ENCODE measurements at regions not wholly inside any gene's neighbourhood (a gene's known extent, or its start where the extent isn't known, plus 50 kb on each side); places are given as distances from the start of the nearest gene placed in this dataset.

DNA sequence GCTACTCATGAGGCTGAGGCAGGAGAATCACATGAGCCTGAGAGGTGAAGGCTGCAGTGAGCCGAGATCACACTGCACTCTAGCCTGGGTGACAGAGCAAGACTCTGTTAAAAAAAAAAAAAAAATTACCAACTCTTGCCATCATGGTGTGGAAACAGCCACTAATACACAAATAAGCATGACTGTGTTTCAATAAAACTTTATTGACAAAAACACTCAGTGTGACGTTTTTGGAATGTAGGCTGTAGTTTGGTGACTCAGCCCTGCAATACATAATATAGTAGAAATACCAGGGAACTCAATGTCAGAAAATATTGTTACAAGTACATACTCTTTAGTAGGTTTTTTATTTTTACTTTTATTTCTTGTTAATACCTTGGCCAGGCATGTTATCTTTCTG is 207.1 kb downstream of the CASP12 start:
- TF ChIP-seq, protein P1, sequence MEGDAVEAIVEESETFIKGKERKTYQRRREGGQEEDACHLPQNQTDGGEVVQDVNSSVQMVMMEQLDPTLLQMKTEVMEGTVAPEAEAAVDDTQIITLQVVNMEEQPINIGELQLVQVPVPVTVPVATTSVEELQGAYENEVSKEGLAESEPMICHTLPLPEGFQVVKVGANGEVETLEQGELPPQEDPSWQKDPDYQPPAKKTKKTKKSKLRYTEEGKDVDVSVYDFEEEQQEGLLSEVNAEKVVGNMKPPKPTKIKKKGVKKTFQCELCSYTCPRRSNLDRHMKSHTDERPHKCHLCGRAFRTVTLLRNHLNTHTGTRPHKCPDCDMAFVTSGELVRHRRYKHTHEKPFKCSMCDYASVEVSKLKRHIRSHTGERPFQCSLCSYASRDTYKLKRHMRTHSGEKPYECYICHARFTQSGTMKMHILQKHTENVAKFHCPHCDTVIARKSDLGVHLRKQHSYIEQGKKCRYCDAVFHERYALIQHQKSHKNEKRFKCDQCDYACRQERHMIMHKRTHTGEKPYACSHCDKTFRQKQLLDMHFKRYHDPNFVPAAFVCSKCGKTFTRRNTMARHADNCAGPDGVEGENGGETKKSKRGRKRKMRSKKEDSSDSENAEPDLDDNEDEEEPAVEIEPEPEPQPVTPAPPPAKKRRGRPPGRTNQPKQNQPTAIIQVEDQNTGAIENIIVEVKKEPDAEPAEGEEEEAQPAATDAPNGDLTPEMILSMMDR (IDR thresholded peaks at IDR 0.05): no peak
- no peak for TF ChIP-seq POLR2A (IDR thresholded peaks at IDR 0.05)
